ENCODE measurements at regions not wholly inside any gene's neighbourhood (a gene's known extent, or its start where the extent isn't known, plus 50 kb on each side); places are given as distances from the start of the nearest gene placed in this dataset.

GRCh38 chr4:57672846-57673433 is 562.8 kb upstream of the IGFBP7 start:
- H3K27me3 ChIP-seq (ENCODE audit: control insufficient read depth, insufficient read depth, low read length), result no peaks in the 10 kb centered on the region
- H3K9ac ChIP-seq (ENCODE audit: low read length), result no peak overlapping the region
- H3K36me3 ChIP-seq (ENCODE audit: control insufficient read depth, insufficient read depth, low read length), result no peaks in the 10 kb centered on the region
- H3K27ac ChIP-seq (ENCODE audit: low read depth, low read length), result no peak overlapping the region
- no peak overlapping the region for H3K4me3 ChIP-seq (ENCODE audit: low read length)
- no peaks in the 10 kb centered on the region for H3K4me1 ChIP-seq (ENCODE audit: control insufficient read depth, insufficient read depth, low read length)

GRCh38 chr4:57668621-57669020 is 558.4 kb upstream of the IGFBP7 start:
- Histone ChIP-seq H3K9ac (ENCODE audit: low read length) (no peak overlapping the region), H3K27me3 (ENCODE audit: control insufficient read depth, insufficient read depth, low read length) (no peaks in the 10 kb centered on the region), H3K27ac (ENCODE audit: low read depth, low read length) (no peak overlapping the region), H3K4me1 (ENCODE audit: control insufficient read depth, insufficient read depth, low read length) (no peaks in the 10 kb centered on the region), H3K4me3 (ENCODE audit: low read length) (no peak overlapping the region), H3K36me3 (ENCODE audit: control insufficient read depth, insufficient read depth, low read length) (no peaks in the 10 kb centered on the region)

GRCh38 chr4:57665806-57666205 is 555.6 kb upstream of the IGFBP7 start:
- Histone ChIP-seq H3K36me3 (ENCODE audit: control insufficient read depth, insufficient read depth, low read length) (no peaks in the 10 kb centered on the region), H3K27me3 (ENCODE audit: control insufficient read depth, insufficient read depth, low read length) (no peaks in the 10 kb centered on the region), H3K4me3 (ENCODE audit: low read length) (no peak overlapping the region), H3K9ac (ENCODE audit: low read length) (no peak overlapping the region), H3K4me1 (ENCODE audit: control insufficient read depth, insufficient read depth, low read length) (no peaks in the 10 kb centered on the region), H3K27ac (ENCODE audit: low read depth, low read length) (no peak overlapping the region)

GRCh38 chr4:57661517-57662090 is 551.4 kb upstream of the IGFBP7 start:
- Histone ChIP-seq H3K4me1 (ENCODE audit: control insufficient read depth, insufficient read depth, low read length) (no peaks in the 10 kb centered on the region), H3K27ac (ENCODE audit: low read depth, low read length) (no peak overlapping the region), H3K27me3 (ENCODE audit: control insufficient read depth, insufficient read depth, low read length) (no peaks in the 10 kb centered on the region)

GRCh38 chr4:57658673-57659072 is 548.5 kb upstream of the IGFBP7 start:
- Histone ChIP-seq H3K4me3 (ENCODE audit: low read length) (no peak overlapping the region), H3K9ac (ENCODE audit: low read length) (no peak overlapping the region), H3K27me3 (ENCODE audit: control insufficient read depth, insufficient read depth, low read length) (no peaks in the 10 kb centered on the region), H3K27ac (ENCODE audit: low read depth, low read length) (no peak overlapping the region), H3K4me1 (ENCODE audit: control insufficient read depth, insufficient read depth, low read length) (no peaks in the 10 kb centered on the region), H3K36me3 (ENCODE audit: control insufficient read depth, insufficient read depth, low read length) (no peaks in the 10 kb centered on the region)

More at GRCh38 chr4:57661517-57662090, 551.4 kb upstream of the IGFBP7 start:
- Histone ChIP-seq H3K9ac (ENCODE audit: low read length) (no peak overlapping the region), H3K4me3 (ENCODE audit: low read length) (no peak overlapping the region), H3K36me3 (ENCODE audit: control insufficient read depth, insufficient read depth, low read length) (no peaks in the 10 kb centered on the region)

DNA sequence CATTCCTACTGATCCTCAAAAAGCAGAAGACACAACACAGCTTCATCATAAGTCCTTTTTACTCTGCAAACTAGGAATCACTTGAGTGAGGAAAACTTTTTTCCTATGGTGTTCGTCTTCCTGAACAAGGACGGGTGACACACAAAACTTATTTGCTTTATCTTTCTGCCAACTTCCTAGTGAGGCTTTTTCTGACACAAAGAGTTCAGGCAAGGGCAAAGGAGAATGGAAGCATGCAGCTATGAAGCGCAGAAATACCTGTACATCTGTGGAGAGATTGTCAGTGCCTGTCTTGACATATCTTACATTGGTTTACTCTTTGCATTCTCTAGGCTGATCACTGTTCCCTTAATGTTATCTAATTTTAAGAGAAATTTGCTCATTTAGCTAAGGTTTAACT is 548.0 kb upstream of the IGFBP7 start:
- no peaks in the 10 kb centered on the region for H3K27me3 ChIP-seq (ENCODE audit: control insufficient read depth, insufficient read depth, low read length)

GRCh38 chr4:57655342-57655741 is 545.2 kb upstream of the IGFBP7 start:
- H3K4me1 ChIP-seq (ENCODE audit: control insufficient read depth, insufficient read depth, low read length), result no peaks in the 10 kb centered on the region
- no peaks in the 10 kb centered on the region for H3K36me3 ChIP-seq (ENCODE audit: control insufficient read depth, insufficient read depth, low read length)
- H3K27ac ChIP-seq (ENCODE audit: low read depth, low read length), result no peak overlapping the region
- no peak overlapping the region for H3K9ac ChIP-seq (ENCODE audit: low read length)
- no peaks in the 10 kb centered on the region for H3K27me3 ChIP-seq (ENCODE audit: control insufficient read depth, insufficient read depth, low read length)
- no peak overlapping the region for H3K4me3 ChIP-seq (ENCODE audit: low read length)

More for the DNA sequence above, 548.0 kb upstream of the IGFBP7 start:
- Histone ChIP-seq H3K4me1 (ENCODE audit: control insufficient read depth, insufficient read depth, low read length) (no peaks in the 10 kb centered on the region), H3K4me3 (ENCODE audit: low read length) (no peak overlapping the region), H3K36me3 (ENCODE audit: control insufficient read depth, insufficient read depth, low read length) (no peaks in the 10 kb centered on the region), H3K27ac (ENCODE audit: low read depth, low read length) (no peak overlapping the region), H3K9ac (ENCODE audit: low read length) (no peak overlapping the region)

DNA sequence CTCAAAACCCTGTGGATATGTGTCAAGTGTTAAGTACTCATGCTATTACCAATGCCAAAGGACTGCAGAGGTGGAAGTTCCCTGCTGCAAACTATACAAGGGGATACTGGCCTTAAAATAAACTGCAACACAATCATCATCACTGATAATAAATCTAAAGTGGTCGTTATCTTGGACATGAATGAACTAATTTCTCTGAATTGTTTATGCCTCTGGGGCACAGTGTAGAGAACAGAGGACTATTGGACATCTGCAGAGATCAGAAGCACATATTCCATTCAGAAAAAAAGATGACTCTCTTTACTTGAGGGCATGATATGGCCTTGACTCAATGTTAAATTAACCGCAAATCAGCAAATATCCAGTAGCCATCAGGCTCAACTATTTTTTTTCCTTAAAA is 542.6 kb upstream of the IGFBP7 start:
- no peaks in the 10 kb centered on the region for H3K27me3 ChIP-seq (ENCODE audit: control insufficient read depth, insufficient read depth, low read length)
- H3K27ac ChIP-seq (ENCODE audit: low read depth, low read length), result no peak overlapping the region
- no peaks in the 10 kb centered on the region for H3K4me1 ChIP-seq (ENCODE audit: control insufficient read depth, insufficient read depth, low read length)
- H3K36me3 ChIP-seq (ENCODE audit: control insufficient read depth, insufficient read depth, low read length), result no peaks in the 10 kb centered on the region
- no peak overlapping the region for H3K4me3 ChIP-seq (ENCODE audit: low read length)
- H3K9ac ChIP-seq (ENCODE audit: low read length), result no peak overlapping the region

DNA sequence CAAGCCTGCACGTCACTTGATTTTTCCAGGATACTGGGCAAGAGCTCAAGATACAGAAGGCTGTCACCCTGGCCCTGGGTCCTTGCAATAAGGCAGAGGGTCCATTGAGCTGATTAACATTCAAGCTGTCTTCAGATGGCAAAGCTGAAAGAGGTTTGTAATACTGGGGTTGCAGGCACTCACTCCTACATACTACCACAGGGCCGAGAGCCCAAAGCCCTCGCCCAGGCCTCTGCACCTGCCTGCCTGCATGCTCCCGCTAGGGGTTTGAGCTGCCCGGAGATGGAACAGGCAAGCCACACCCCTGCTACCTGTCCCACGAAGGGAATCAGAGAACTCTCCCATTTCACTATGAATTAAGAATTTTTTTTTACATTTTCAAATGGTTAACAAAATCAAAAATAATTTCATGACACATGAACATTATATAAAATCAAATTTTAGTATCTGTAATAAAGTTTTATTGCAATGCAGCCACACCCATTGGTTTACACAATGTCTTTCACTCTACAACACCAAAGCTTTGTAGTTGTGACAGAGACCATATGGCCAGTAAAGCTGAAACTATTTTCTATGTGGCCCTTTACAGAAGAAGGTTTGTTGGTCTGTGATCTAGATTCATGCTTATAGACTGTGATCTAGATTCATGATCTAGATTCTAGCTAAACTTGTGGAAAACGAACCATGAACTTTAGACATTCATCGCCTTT is 530.4 kb upstream of the IGFBP7 start:
- no peak overlapping the region for H3K9ac ChIP-seq (ENCODE audit: low read length)
- no peak overlapping the region for H3K27ac ChIP-seq (ENCODE audit: low read depth, low read length)
- no peak overlapping the region for H3K4me3 ChIP-seq (ENCODE audit: low read length)
- H3K4me1 ChIP-seq (ENCODE audit: control insufficient read depth, insufficient read depth, low read length), result no peaks in the 10 kb centered on the region
- H3K36me3 ChIP-seq (ENCODE audit: control insufficient read depth, insufficient read depth, low read length), result no peaks in the 10 kb centered on the region
- H3K27me3 ChIP-seq (ENCODE audit: control insufficient read depth, insufficient read depth, low read length), result no peaks in the 10 kb centered on the region

- no peaks in the 10 kb centered on the region for H3K27me3 ChIP-seq (ENCODE audit: control insufficient read depth, insufficient read depth, low read length)
- H3K36me3 ChIP-seq (ENCODE audit: control insufficient read depth, insufficient read depth, low read length), result no peaks in the 10 kb centered on the region
- no peaks in the 10 kb centered on the region for H3K4me1 ChIP-seq (ENCODE audit: control insufficient read depth, insufficient read depth, low read length)
- H3K4me3 ChIP-seq (ENCODE audit: low read length), result no peak overlapping the region
- H3K27ac ChIP-seq (ENCODE audit: low read depth, low read length), result no peak overlapping the region
- H3K9ac ChIP-seq (ENCODE audit: low read length), result no peak overlapping the region
These were observed 529.6 kb upstream of the IGFBP7 start for GRCh38 chr4:57639561-57640382.

GRCh38 chr4:57635910-57636309 is 525.7 kb upstream of the IGFBP7 start:
- Histone ChIP-seq H3K27ac (ENCODE audit: low read depth, low read length) (no peak overlapping the region), H3K4me3 (ENCODE audit: low read length) (no peak overlapping the region), H3K36me3 (ENCODE audit: control insufficient read depth, insufficient read depth, low read length) (no peaks in the 10 kb centered on the region), H3K4me1 (ENCODE audit: control insufficient read depth, insufficient read depth, low read length) (no peaks in the 10 kb centered on the region), H3K9ac (ENCODE audit: low read length) (no peak overlapping the region), H3K27me3 (ENCODE audit: control insufficient read depth, insufficient read depth, low read length) (no peaks in the 10 kb centered on the region)

DNA sequence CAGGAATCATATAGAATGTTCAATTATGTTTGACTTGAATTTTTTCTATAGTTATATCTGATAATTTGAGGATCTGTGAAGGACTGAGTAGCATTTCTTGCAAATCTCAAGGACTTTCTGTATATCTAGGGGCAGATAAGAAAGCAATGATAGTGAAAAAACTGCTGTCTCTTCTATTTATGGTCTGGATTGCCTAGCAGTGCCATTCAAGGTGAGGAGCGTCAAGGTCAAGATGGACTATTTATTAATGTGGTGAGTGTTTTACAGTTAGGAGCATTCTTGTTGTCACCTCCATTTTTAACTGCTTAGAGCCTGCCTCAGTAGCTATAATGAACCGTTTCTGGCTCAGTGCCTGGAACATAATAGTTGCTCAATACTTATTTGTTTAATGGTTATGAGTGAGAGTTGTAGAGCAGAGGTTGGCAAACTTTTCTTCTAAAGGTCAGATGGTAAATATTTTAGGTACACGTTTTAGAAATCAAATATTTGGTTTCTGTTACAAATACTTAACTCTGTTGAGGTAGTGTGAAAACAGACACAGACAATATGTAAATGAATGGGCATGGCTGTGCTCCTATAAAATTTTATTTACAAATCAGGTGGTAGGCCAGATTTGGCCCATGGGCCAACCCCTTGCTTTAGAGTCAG is 523.2 kb upstream of the IGFBP7 start:
- H3K27me3 ChIP-seq (ENCODE audit: control insufficient read depth, insufficient read depth, low read length), result no peaks in the 10 kb centered on the region
- H3K9ac ChIP-seq (ENCODE audit: low read length), result no peak overlapping the region
- H3K4me3 ChIP-seq (ENCODE audit: low read length), result no peak overlapping the region
- no peak overlapping the region for H3K27ac ChIP-seq (ENCODE audit: low read depth, low read length)
- no peaks in the 10 kb centered on the region for H3K4me1 ChIP-seq (ENCODE audit: control insufficient read depth, insufficient read depth, low read length)
- no peaks in the 10 kb centered on the region for H3K36me3 ChIP-seq (ENCODE audit: control insufficient read depth, insufficient read depth, low read length)

Data from rectal smooth muscle tissue (tissue), 1 donor.